DLD1 (cell line): ENCODE measurements at regions not wholly inside any gene's neighbourhood (a gene's known extent, or its start where the extent isn't known, plus 50 kb on each side); places are given as distances from the start of the nearest gene placed in this dataset.
"Not testable (repeated sequence)": the region's sequence is repeated elsewhere in the genome, so short reads cannot be mapped to it uniquely, and the experiment has no call there.

Source experiments
- in situ Hi-C: cut with HindIII; loops from 2 replicates; pipeline ENCODE4 v1.10.0; 2017; ENCODE audit warnings: low sequenced_read_pairs

DNA sequence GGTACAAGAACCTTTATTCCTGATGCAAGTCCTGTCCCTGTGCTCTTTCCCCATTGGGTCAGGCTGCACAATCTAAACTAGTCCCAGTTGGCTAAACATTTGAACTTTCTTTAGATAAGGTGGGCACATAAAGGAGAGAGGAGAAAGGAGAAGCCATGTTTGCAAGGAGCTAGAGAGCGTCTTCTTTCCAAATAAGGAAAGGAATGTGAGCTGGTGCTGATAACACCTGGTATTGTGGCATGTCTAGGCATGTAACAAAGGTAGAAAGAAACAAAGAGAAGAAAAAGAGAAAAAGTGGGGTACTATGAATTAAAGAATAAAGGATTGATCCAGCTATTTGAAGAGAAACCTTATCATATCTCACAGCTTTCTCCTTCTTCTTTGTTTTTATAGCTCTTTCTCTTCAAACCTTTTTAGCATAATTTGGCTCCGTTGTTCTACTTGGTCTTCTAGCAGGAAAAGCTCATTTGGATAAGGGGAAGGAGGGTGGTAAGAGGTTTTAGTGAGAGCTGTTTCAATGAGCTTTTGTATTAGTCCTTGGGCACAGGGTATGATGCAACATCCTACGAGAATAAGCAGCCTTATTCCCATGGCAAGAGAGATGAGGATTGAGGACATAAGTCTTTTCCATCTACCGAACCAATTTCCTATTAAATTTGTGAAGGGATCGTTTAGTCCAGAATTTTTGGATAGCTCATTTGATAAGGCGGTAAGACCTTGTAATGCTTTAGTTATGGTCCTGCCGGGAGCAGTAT lies 415.5 kb upstream of the MAN1A1 start:
- in situ Hi-C loops: no loop called here

DNA sequence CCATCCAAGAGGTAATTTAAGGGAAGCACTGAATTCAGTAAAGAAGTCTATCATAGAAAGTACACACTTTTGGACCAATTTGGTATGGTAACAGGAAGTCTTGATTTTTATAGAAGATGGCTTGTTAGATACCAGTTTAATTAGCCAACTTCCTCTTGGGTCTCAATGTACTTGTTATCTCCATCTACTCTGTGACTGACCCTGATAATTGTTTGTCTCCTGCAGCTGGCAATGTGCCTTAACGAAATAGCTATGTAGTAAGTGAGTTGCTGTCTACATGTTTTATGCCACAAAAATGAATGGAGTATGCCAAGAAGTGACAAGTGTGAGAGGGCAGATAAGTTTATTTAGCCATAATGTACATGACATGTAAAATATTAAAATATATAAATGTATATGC lies 410.5 kb upstream of the MAN1A1 start:
- in situ Hi-C loops: no loop called here

GRCh38 chr6:119758385-119758784 lies 408.8 kb upstream of the MAN1A1 start:
- in situ Hi-C loops: no loop called here

GRCh38 chr6:119757467-119757866 lies 407.9 kb upstream of the MAN1A1 start:
- in situ Hi-C loops: no loop called here

GRCh38 chr6:119749335-119749734 lies 399.8 kb upstream of the MAN1A1 start:
- in situ Hi-C loops: no loop called here

GRCh38 chr6:119748535-119748934 lies 399.0 kb upstream of the MAN1A1 start:
- in situ Hi-C loops: not testable (repeated sequence)

- in situ Hi-C loops: no loop called here
Observed at GRCh38 chr6:119742188-119742803, 392.7 kb upstream of the MAN1A1 start.

GRCh38 chr6:119739769-119740168 lies 390.2 kb upstream of the MAN1A1 start:
- in situ Hi-C loops: no loop called here

DNA sequence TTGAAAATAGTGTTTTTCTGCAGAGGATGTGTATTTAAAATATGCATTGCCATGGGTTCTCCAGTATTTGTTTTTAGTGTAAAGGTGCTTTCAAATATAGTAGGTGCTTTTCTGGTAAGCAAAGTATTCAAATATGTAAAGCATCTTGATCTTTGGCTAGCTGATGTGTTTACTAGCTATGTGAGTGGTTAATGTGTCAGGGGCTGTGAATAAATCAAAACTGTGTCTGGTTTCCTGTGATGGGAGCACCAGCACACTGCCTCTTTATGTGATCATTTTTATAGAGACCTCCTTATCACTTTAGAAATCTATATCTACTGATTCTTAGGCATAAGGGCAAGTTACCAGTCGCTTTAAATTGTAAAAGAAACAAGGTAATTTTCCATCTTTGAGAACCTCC lies 388.9 kb upstream of the MAN1A1 start:
- in situ Hi-C loops: no loop called here

GRCh38 chr6:119736296-119737021 lies 386.9 kb upstream of the MAN1A1 start:
- in situ Hi-C loops: no loop called here

DNA sequence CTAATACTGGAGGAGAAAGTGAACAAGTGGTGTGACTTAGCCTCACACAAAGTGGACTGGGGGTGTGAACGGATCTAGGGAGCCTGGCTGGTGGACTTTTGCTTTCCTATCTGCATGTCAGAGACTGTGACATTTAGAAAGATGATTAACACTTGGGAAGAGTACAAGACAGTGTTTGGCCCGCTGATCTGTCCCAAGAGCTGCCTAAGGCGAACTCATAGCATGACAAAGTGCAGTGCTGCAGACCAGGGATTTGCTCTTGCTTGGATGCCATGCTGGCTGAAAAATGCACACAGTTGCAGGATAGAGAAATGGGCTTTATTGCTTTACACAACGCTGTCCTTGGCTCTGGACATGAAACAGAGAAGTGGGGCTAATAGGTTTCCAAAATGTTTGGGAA lies 386.0 kb upstream of the MAN1A1 start:
- in situ Hi-C loops: no loop called here

- in situ Hi-C loops: no loop called here
Observed at GRCh38 chr6:119734227-119734626, 384.7 kb upstream of the MAN1A1 start.

DNA sequence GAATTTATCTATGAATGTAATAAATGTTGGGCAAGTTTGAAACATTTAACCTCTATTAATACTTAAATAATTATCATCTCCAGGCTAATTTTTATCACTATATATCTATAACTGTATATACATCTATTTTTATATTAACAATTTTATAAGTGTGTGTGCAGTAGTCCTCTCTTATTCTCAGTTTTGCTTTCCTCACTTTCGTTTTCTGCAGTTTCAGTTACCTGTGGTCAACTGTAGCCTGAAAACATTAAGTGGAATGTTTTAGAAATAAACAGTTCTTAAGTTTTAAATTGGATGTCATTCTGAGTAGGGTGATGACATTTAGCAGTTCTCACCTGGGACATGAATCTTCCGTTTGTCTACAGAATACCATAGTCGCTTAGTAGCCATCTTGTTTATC lies 379.4 kb upstream of the MAN1A1 start:
- in situ Hi-C loops: no loop called here

DNA sequence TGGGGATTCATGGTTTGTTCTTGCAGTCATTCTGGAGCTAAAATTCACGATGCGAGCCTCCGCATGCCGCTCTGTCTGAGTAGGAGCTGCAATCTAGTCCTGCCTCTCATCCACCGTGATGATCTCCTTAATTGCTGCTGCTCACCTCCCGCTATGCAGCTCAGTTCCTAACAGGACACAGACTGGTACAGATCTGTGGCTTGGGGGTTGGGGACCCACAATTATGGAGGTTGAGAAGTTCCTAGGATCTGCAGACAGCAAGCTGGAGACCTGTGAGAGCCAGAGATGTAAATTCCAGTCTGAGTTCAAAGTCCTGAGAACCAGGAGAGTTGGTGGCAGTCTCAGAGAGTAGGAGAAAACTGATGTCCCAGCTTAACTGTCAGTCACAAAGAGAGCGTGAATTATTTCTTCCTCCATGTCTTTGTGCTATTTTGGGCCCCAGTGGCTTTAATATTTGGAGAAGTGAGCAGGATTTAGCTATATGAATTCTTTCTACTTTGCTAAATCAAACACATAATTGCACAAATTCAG lies 378.7 kb upstream of the MAN1A1 start:
- in situ Hi-C loops: no loop called here

GRCh38 chr6:119727504-119728219 lies 378.1 kb upstream of the MAN1A1 start:
- in situ Hi-C loops: no loop called here

- in situ Hi-C loops: not testable (repeated sequence)
Observed at GRCh38 chr6:119726912-119727311, 377.4 kb upstream of the MAN1A1 start.

DNA sequence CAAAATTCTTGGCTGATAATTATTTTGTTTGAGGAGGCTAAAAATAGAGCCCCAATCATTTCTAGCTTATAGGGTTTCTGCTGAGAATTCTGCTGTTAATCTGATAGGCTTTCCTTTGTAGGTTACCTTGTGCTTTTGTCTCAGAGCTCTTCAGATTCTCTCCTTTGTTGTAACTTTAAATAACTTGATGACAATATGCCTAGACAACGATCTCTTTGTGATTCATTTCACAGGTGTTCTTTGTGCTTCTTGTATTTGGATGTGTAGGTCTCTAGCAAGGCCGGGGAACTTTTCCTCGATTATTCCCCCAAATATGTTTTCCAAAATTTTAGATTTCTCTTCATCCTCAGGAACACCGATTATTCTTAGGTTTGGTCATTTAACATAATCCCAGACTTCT lies 376.5 kb upstream of the MAN1A1 start:
- in situ Hi-C loops: no loop called here

- in situ Hi-C loops: no loop called here
Observed at GRCh38 chr6:119720160-119720559, 370.6 kb upstream of the MAN1A1 start.

DNA sequence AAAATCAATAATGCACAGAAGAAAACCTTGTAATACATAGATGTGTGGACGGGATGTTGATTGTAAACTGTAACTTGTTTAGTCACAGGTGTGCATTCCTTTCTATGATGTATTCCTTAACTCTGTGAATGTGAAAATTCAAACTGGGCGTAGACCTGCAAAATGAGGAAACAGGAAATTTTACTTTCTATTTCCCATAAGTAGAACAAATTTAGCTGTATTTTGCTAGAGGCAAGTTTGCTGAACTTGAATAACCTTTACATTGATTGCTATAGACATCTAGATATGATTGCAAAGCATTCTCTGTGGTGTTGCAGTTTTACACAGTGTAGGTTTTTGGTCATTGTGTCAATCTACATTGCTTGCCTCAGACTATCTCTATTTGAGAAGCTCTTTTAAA lies 368.4 kb upstream of the MAN1A1 start:
- in situ Hi-C loops: no loop called here

DNA sequence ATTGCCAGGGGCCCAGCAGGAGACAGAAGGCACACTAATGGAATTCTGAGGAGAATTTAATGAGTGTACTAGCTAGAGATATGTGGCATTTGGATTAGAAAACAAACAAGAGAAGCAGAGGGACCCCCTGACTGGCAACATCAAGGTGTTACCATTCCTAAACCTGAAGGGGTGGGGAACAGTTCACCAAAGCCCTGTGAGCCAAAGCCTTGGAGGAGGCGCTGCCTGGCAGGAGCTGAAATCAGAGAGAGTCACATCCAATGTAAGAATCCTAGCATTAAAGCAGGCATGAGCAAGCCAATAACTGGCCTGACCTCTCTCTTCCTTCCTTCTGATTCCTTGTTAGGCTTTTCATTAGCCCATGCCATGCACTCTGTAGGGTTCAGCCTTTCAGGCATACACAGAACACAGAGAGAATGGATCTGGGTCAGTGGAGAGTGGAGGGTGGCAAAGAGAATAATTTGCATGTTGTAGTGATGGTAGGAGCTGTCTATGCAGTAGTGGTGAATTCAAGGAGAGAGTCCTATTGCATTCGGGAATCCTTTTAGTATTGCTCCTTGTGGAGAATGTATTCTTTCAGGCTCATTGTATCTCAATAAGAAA lies 367.2 kb upstream of the MAN1A1 start:
- in situ Hi-C loops: no loop called here

- in situ Hi-C loops: no loop called here
Observed at GRCh38 chr6:119713903-119714302, 364.3 kb upstream of the MAN1A1 start.
